Mesendoderm (in vitro differentiated cells): ENCODE measurements at regions not wholly inside any gene's neighbourhood (a gene's known extent, or its start where the extent isn't known, plus 50 kb on each side); places are given as distances from the start of the nearest gene placed in this dataset.

Experiments used
- DNase-seq: peaks from one replicate; pipeline ENCODE4 v3.0.0; 2013
- H2AK5ac ChIP-seq: 2 replicates; pipeline ENCODE4 v1.6.1; 2013; ENCODE audit warnings: low read length, inconsistent platforms
- H2BK120ac ChIP-seq: 2 replicates; pipeline ENCODE4 v1.6.1; 2013; ENCODE audit warnings: low read depth, mild to moderate bottlenecking, low read length, moderate library complexity, mixed read lengths
- H2BK15ac ChIP-seq: replicated peaks from 2 replicates; pipeline ENCODE4 v1.6.1; 2013; ENCODE audit warnings: low read depth, mild to moderate bottlenecking, moderate library complexity
- H2BK5ac ChIP-seq: 2 replicates; pipeline ENCODE4 v1.6.1; 2013; ENCODE audit warnings: low read length, inconsistent platforms
- H3K18ac ChIP-seq: 2 replicates; pipeline ENCODE4 v1.6.1; 2013; ENCODE audit warnings: mild to moderate bottlenecking, low read length, mixed read lengths
- H3K23ac ChIP-seq: one replicate; pipeline ENCODE4 v1.6.1; 2013; ENCODE audit warnings: low read length
- H3K27ac ChIP-seq: 2 replicates; pipeline ENCODE4 v1.5.1; 2013; ENCODE audit warnings: low read depth, mild to moderate bottlenecking, inconsistent platforms, low read length, moderate library complexity
- H3K27me3 ChIP-seq: 2 replicates; pipeline ENCODE4 v1.6.1; 2013; ENCODE audit warnings: low read length, control low read depth, mild to moderate bottlenecking, inconsistent platforms; ENCODE audit not compliant: insufficient read depth, poor library complexity
- H3K36me3 ChIP-seq: 2 replicates; pipeline ENCODE4 v1.6.1; 2013; ENCODE audit warnings: low read length, inconsistent platforms; ENCODE audit not compliant: control insufficient read depth, insufficient read depth
- H3K4ac ChIP-seq: one replicate; pipeline ENCODE4 v1.6.1; 2013; ENCODE audit warnings: low read depth, mild to moderate bottlenecking, low read length, moderate library complexity
- H3K4me1 ChIP-seq: 2 replicates; pipeline ENCODE4 v1.6.1; 2013; ENCODE audit warnings: low read depth, low read length, inconsistent platforms; ENCODE audit not compliant: control insufficient read depth
- H3K4me2 ChIP-seq: 2 replicates; pipeline ENCODE4 v1.6.1; 2013; ENCODE audit warnings: low read length
- H3K4me3 ChIP-seq: 2 replicates; pipeline ENCODE4 v1.5.1; 2013; ENCODE audit warnings: mild to moderate bottlenecking, low read length
- H3K56ac ChIP-seq: one replicate; pipeline ENCODE4 v1.6.1; 2013; ENCODE audit warnings: low read length
- H3K79me1 ChIP-seq: 2 replicates; pipeline ENCODE4 v1.6.1; 2013; ENCODE audit warnings: low read length, inconsistent platforms
- H3K79me2 ChIP-seq: 2 replicates; pipeline ENCODE4 v1.6.1; 2013; ENCODE audit warnings: mild to moderate bottlenecking, low read length; ENCODE audit not compliant: control insufficient read depth, insufficient read depth
- H3K9ac ChIP-seq: 2 replicates; pipeline ENCODE4 v1.6.1; 2013; ENCODE audit warnings: low read length, inconsistent platforms
- H4K5ac ChIP-seq: one replicate; pipeline ENCODE4 v1.6.1; 2013; ENCODE audit warnings: low read length
- H4K8ac ChIP-seq: one replicate; pipeline ENCODE4 v1.6.1; 2013; ENCODE audit warnings: low read depth, mild to moderate bottlenecking, control low read depth, low read length, moderate library complexity
- WGBS: extraction: QIAGEN DNeasy Blood & Tissue Kit; methylation state at CpG from one replicate; pipeline ENCODE4 v1.1.7; 2013; ENCODE audit warnings: low lambda C conversion rate, missing lambda C conversion rate; ENCODE audit not compliant: insufficient coverage; ENCODE audit errors: extremely low coverage; 5-methylcytosine and 5-hydroxymethylcytosine counted together

GRCh38 chr12:92992041-92992440 lies 62.9 kb upstream of the EEA1 start:
- Histone ChIP-seq H3K4ac (no peak overlapping the region), H3K36me3 (no peaks in the 10 kb centered on the region), H3K79me1 (no peaks in the 10 kb centered on the region), H3K18ac (no peak overlapping the region), H3K56ac (no peak overlapping the region), H3K23ac (no peak overlapping the region), H2BK120ac (no peak overlapping the region), H3K9ac (no peak overlapping the region), H3K4me3 (no peak overlapping the region), H4K5ac (no peak overlapping the region), H3K4me2 (no peak overlapping the region), H2AK5ac (no peak overlapping the region), H3K27me3 (no peaks in the 10 kb centered on the region), H3K4me1 (peaks cover 3% of the 10 kb centered on the region), H3K27ac (no peak overlapping the region), H2BK15ac (no peak overlapping the region), H2BK5ac (no peak overlapping the region), H3K79me2 (no peaks in the 10 kb centered on the region), H4K8ac (no peak overlapping the region)
- DNase-seq, result no peak

DNA sequence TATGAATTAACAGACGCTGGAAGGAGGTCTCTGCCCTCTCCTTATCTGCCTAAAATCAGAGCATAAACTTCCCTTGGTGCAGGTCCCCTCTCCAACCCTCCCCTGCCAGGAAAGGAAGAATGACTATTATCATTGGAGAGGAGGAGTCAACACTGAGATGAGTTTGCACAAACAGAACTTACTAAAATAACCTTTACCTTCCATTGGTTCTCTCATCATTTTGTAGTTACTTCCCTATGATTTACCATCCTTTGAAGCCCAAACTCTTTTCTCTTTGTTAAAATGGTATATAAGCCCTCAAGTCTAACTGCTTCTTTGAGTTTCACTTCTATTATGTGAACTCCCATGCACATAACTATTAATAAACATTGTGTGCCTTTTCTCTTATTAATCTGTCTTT lies 64.2 kb upstream of the EEA1 start:
- no peak overlapping the region for H4K5ac ChIP-seq
- H3K27me3 ChIP-seq, result no peaks in the 10 kb centered on the region
- H2BK5ac ChIP-seq, result no peak overlapping the region
- H4K8ac ChIP-seq, result no peak overlapping the region
- no peak overlapping the region for H3K4ac ChIP-seq
- H2BK15ac ChIP-seq, result no peak overlapping the region
- H3K79me1 ChIP-seq, result no peaks in the 10 kb centered on the region
- H3K56ac ChIP-seq, result no peak overlapping the region
- H3K4me1 ChIP-seq, result no peaks in the 10 kb centered on the region
- DNase-seq, result no peak
- no peak overlapping the region for H2AK5ac ChIP-seq
- no peak overlapping the region for H3K27ac ChIP-seq
- H3K4me3 ChIP-seq, result no peak overlapping the region
- H3K4me2 ChIP-seq, result no peak overlapping the region
- no CpG with 5 or more reads among the region's 1 CpG for WGBS
- H3K23ac ChIP-seq, result no peak overlapping the region
- no peak overlapping the region for H3K9ac ChIP-seq
- no peak overlapping the region for H3K18ac ChIP-seq
- H3K36me3 ChIP-seq, result no peaks in the 10 kb centered on the region
- H2BK120ac ChIP-seq, result no peak overlapping the region
- H3K79me2 ChIP-seq, result no peaks in the 10 kb centered on the region

- Histone ChIP-seq H2AK5ac (no peak overlapping the region), H3K4ac (no peak overlapping the region), H3K18ac (no peak overlapping the region), H3K27me3 (no peaks in the 10 kb centered on the region), H3K4me3 (no peak overlapping the region), H3K79me1 (no peaks in the 10 kb centered on the region), H4K5ac (no peak overlapping the region), H3K4me2 (no peak overlapping the region), H3K23ac (no peak overlapping the region), H2BK5ac (no peak overlapping the region), H4K8ac (no peak overlapping the region), H3K56ac (no peak overlapping the region), H3K4me1 (no peaks in the 10 kb centered on the region), H2BK120ac (no peak overlapping the region), H3K79me2 (no peaks in the 10 kb centered on the region), H2BK15ac (no peak overlapping the region), H3K9ac (no peak overlapping the region), H3K27ac (no peak overlapping the region), H3K36me3 (no peaks in the 10 kb centered on the region)
- DNase-seq, result no peak
- no CpG with 5 or more reads among the region's 7 CpGs for WGBS
Observed at GRCh38 chr12:92995258-92995903, 66.3 kb upstream of the EEA1 start.

DNA sequence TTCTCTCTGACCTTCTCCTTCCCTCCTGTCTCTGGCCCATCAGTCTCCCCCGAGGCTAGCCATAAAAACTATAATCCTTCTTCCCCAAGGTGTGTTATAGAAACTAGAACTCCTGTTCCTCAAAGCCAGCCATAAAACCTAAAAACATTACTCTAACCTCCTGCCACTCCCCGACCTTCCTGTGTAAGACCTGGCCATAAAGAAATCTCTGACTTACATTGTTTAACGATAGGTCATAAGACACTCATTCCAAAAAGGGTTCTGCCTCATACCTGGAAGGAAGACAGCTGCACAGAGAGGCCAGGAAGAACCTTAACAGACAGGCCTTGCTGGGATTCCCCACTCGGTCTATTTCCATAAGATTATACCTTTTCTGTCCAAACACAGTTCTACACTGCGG lies 70.9 kb upstream of the EEA1 start:
- H2AK5ac ChIP-seq, result no peak overlapping the region
- no peak for DNase-seq
- no peaks in the 10 kb centered on the region for H3K79me2 ChIP-seq
- no peaks in the 10 kb centered on the region for H3K79me1 ChIP-seq
- no peaks in the 10 kb centered on the region for H3K27me3 ChIP-seq
- H3K9ac ChIP-seq, result no peak overlapping the region
- WGBS, result no CpG with 5 or more reads among the region's 5 CpGs
- H4K5ac ChIP-seq, result no peak overlapping the region
- H3K23ac ChIP-seq, result no peak overlapping the region
- no peak overlapping the region for H3K18ac ChIP-seq
- no peak overlapping the region for H2BK15ac ChIP-seq
- no peak overlapping the region for H3K56ac ChIP-seq
- no peak overlapping the region for H4K8ac ChIP-seq
- H3K27ac ChIP-seq, result no peak overlapping the region
- H3K4ac ChIP-seq, result no peak overlapping the region
- H3K4me1 ChIP-seq, result no peaks in the 10 kb centered on the region
- no peak overlapping the region for H2BK5ac ChIP-seq
- no peak overlapping the region for H3K4me2 ChIP-seq
- no peaks in the 10 kb centered on the region for H3K36me3 ChIP-seq
- no peak overlapping the region for H2BK120ac ChIP-seq
- H3K4me3 ChIP-seq, result no peak overlapping the region

DNA sequence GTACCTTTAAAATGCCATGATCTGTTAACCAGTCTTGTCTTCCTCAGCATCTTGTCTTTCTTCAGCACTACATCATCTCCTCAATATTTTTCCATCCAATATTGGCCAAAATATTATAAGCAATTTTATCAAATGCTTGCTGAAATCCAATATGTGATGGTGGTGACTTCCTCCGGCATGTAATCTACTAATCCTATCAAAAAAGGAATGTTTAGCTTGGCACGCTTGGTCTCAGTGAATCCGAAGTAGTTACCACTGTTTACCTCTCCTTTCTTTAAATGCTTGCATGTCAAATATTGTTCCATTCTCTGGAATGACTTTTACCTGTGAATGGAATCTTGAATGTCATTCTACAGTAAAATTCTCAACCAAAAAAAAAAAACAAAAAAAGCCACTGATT lies 72.3 kb upstream of the EEA1 start:
- Histone ChIP-seq H2BK15ac (no peak overlapping the region), H3K4me2 (no peak overlapping the region), H3K9ac (no peak overlapping the region), H2AK5ac (no peak overlapping the region), H3K79me1 (no peaks in the 10 kb centered on the region), H2BK5ac (no peak overlapping the region), H3K4ac (no peak overlapping the region), H3K27me3 (no peaks in the 10 kb centered on the region), H3K27ac (no peak overlapping the region), H3K4me3 (no peak overlapping the region), H2BK120ac (no peak overlapping the region), H4K5ac (no peak overlapping the region), H4K8ac (no peak overlapping the region), H3K79me2 (no peaks in the 10 kb centered on the region), H3K18ac (no peak overlapping the region), H3K4me1 (no peaks in the 10 kb centered on the region), H3K36me3 (no peaks in the 10 kb centered on the region), H3K56ac (no peak overlapping the region), H3K23ac (no peak overlapping the region)
- DNase-seq, result no peak
- WGBS, result no CpG with 5 or more reads among the region's 3 CpGs

DNA sequence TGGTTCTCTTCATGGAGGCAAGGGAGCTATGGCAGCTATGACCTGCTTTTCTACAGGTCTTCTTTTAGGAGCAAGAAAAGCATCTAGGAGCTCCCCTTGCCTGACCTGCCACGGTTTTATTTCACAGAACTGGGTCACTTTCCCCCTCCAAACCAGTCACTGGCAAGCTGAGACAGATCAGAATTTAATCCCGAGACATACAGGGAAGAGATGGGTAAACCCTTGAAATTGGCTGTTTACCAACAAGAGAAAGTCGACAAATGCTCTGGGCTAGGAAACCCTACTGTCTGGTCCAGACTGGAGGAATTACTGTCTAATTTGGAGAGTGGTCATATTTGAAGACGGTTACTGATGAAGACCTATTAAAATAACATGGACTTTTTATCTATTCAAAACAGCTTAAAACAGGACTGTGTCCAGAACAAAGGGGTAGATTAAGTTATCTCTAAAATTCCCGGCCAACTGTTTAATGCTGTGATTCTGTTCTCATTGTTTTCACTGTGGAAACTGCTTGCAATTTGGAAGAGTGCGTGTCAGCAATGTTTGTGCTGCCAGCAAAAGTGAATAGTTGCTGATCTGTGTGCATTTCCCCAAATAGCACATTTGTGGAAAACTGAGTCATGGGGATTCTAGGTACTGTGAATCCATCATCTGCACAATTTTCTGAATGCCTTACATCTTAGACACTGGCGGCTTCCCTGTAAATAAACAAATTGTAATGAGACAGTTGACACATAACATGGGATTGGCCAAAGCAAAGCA lies 73.4 kb upstream of the EEA1 start:
- WGBS, result no CpG with 5 or more reads among the region's 7 CpGs
- Histone ChIP-seq H3K4me1 (peaks cover under 1% of the 10 kb centered on the region), H3K23ac (no peak overlapping the region), H3K79me2 (no peaks in the 10 kb centered on the region), H3K4me3 (no peak overlapping the region), H3K36me3 (no peaks in the 10 kb centered on the region), H3K27me3 (no peaks in the 10 kb centered on the region), H2BK5ac (no peak overlapping the region), H3K79me1 (no peaks in the 10 kb centered on the region), H2AK5ac (no peak overlapping the region), H2BK120ac (no peak overlapping the region), H4K5ac (no peak overlapping the region), H3K56ac (no peak overlapping the region), H3K9ac (no peak overlapping the region), H3K4ac (no peak overlapping the region), H3K4me2 (no peak overlapping the region), H2BK15ac (no peak overlapping the region), H3K27ac (no peak overlapping the region), H4K8ac (no peak overlapping the region), H3K18ac (no peak overlapping the region)
- no peak for DNase-seq
